NCI-H1694 treated with DMSO at 0.1 percent for 48 hours (cell line): ENCODE measurements at regions not wholly inside any gene's neighbourhood (a gene's known extent, or its start where the extent isn't known, plus 50 kb on each side); places are given as distances from the start of the nearest gene placed in this dataset.
A peak's percentile ranks its signal among the peaks of the same experiment; 100 is the strongest.

ENCODE experiments used
- DNase-seq: peaks from one replicate; lab custom pipeline; 2025; lab: John Stamatoyannopoulos, UW

- DNase-seq, result no peak
Measured at GRCh38 chr2:240343548-240343947, 91.9 kb upstream of the GPC1 start.

DNA sequence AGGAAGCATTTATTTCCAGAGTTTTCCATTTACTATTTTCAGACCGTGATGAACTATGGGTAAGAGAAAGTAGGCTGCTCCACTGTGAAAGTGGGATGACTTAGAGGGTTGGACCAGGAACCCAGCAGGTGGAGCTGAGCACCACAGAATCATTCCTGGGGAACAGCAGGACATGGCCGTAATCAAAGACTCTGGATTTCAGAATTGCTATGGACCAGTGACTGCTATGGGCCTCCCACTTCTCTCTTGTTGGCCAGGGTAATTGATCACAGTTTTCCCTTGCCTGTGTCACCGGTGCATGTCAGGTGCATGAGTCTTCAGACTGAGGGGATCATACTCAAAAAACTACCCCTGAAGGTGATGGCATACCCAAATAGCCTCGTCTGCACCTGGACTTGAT lies 90.6 kb upstream of the GPC1 start:
- no peak for DNase-seq

- no peak for DNase-seq
Measured at GRCh38 chr2:240346015-240346752, 89.3 kb upstream of the GPC1 start.

DNA sequence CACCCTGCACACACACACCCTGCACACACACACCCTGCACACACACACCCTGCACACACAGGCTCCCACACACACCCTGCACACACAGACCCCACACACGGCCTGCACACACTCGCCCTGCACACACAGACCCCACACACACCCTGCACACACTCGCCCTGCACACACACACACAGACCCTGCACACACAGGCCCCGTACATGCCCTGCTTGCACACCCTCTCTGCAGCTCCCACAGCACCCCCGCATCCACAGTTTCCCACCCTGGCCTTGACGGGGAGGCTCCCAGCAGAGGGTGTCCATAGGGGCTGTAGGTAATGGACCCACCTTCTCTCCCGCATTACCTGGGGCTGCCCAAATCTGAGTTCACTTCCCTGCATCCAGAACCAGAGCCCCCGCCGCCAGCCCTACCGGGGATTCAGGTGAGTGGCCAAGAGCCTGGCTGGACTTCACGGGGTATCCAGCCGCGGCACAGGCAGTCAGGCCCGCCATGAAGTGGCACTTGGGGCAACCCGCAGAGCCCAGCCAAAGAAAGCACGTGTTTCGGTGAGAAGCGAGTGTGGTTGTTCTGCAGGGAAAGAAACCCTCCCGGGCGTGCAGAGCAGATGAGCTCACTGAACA lies 88.6 kb upstream of the GPC1 start:
- DNase-seq, result no peak

DNA sequence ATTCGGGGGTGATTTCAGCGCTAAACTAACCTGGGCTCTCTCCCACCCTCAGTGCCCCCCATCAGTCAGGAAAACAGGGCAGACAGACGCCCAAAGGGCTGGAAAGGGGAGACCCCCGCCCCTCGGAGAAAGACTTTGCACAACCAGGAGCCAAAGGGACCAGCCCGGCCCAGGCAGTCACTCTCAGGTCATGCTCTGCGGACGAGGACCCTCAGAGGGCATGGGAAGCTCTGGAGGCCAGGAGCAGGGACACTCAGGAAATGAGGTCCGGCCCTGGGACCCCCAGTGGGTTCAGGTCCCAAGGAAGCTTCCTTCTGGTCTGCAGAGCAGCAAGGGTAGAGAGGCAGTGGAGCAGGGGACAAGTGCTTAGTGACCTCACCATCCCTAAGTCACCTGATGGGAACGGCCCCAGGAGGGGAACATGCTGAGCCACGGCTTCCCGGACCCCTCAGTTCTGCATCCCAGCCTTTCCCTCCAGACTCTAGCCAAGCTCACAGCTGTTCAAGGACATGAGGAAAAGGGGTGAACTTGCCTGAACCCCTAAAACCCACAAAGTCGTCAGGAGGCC lies 88.0 kb upstream of the GPC1 start:
- no peak for DNase-seq

DNA sequence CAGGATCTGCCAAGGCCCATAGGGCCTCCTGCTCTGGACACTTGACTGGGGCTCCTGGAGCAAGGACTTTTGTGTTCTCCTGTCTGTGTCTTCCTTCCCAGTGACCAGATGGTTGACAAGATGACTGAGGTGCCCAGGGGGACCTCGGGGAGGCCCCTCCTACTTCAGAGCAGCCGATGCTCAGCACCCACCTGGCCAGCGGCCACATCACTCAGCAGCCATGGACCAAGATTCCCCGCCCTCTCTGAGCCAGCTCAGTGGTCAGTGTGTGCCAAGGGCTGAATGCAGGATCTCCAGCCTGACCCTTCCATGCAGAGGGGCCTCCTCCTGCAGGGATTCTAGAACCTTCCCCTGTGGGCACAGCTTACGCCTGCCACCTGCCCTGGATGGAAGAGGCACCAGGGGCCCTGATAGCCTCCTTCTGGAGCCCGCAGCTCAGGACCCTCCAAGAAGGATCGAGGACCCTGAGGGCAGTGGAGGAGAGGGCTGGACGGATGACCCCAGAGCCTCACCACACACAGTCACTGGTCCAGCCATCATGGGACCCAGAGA lies 87.4 kb upstream of the GPC1 start:
- no peak for DNase-seq

- no peak for DNase-seq
Measured at GRCh38 chr2:240348522-240348921, 86.9 kb upstream of the GPC1 start.

- no peak for DNase-seq
Measured at GRCh38 chr2:240349133-240350005, 86.1 kb upstream of the GPC1 start.

DNA sequence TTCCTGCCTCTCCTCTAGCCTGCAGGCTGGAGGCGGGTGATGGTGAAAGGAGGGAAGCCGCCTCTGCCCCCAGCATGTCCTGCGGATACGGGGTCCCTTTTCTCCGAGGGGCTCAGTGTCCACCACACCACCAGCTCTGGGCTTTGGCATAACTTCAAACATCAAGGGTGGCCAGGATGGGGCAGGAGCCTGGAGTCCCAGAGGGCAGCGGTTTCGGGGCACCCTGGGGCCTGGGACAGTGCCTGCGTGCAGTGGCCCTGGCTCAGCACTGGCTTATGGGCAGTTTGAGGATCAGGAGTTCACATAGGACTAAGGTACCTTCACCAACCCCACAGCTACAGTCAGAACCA lies 85.5 kb upstream of the GPC1 start:
- DNase-seq, result no peak

- DNase-seq, result no peak
Measured at GRCh38 chr2:240350696-240351087, 84.8 kb upstream of the GPC1 start.

GRCh38 chr2:240351088-240351741 lies 84.2 kb upstream of the GPC1 start:
- no peak for DNase-seq

GRCh38 chr2:240351826-240352426 lies 83.5 kb upstream of the GPC1 start:
- peak; percentile 97 for DNase-seq

GRCh38 chr2:240353086-240353798 lies 82.2 kb upstream of the GPC1 start:
- DNase-seq, result no peak

DNA sequence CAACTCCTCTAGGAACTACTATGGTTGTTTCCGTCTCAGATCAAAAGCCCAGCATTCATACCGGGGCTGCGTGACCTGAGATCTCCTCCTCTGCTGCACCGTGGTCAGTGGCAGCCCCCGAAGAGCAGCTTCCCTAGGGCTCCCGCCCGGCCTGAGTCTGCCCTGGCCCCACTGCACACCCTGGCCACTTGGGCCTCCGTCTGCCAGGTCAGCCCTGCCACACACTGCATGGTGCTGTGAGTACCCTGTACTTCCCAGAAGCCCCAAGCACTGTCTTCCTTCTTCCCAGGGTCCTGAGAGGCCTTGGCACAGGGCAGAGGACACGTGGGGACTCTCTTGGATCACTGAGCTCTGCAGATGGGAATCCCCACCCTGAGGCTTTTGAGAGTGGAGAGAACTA lies 81.5 kb upstream of the GPC1 start:
- no peak for DNase-seq

GRCh38 chr2:240355001-240355891 lies 80.2 kb upstream of the GPC1 start:
- no peak for DNase-seq

DNA sequence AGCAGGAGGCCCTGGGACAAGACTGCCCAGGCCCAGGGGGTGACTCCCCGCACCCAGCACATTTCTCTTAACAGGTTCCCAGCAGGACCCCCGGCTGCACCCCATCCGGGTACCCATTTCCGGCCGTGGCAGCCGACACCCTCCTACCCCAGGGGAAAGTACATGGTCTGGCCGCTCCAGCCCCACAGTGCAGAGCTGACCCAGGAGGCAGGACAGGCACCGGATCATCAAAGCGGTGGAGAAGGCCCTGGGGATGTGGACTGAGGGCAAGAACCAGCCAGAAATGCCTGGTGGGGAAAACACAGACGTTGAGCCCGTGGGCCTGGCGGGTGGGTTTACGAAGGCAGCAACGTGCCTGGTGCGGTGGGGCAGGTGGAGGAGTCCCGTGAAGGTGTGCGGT lies 79.5 kb upstream of the GPC1 start:
- DNase-seq, result no peak

GRCh38 chr2:240356700-240357640 lies 78.5 kb upstream of the GPC1 start:
- no peak for DNase-seq

DNA sequence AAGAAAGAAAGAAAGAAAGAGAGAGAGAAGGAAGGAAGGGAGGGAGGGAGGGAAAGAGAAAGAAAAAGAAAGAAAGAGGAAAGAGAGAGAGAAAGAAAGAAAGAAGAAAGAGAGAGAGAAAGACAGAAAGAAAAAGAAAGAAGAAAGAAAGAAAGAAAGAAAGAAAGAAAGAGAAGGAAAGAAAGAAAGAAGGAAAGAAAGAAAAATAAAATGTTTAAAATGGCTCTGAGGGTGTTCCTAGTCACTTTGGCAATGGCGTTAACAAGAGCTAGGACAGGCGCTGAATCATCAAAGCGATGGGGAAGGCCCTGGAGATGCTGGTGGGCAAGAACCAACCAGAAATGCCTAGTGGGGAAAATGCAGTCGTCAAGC lies 77.8 kb upstream of the GPC1 start:
- no peak for DNase-seq

- no peak for DNase-seq
Measured at GRCh38 chr2:240358080-240358479, 77.4 kb upstream of the GPC1 start.
